Adrenal gland (tissue), 5 donors: ENCODE measurements at regions not wholly inside any gene's neighbourhood (a gene's known extent, or its start where the extent isn't known, plus 50 kb on each side); places are given as distances from the start of the nearest gene placed in this dataset.

Experiments used
- CTCF ChIP-seq, 6 experiments: fragments of 450-650 bp in 4 of 6; fragments of 200-600 bp in 2 of 6; sonication (generic) in 1 of 6; IDR thresholded peaks; 1 replicate in 5 of 6; 2 replicates in 1 of 6; pipeline versions ENCODE4 v1.5.1 to v1.8.0; 2016 to 2021; ENCODE audit warnings: antibody characterized with exemption in 6 of 6, mild to moderate bottlenecking in 2 of 6, moderate library complexity in 1 of 6
- POLR2A ChIP-seq, 2 donors: fragments of 450-650 bp; IDR thresholded peaks; one replicate each; pipeline ENCODE4 v1.6.1; 2017; ENCODE audit warnings: antibody characterized with exemption in 2 of 2, mild to moderate bottlenecking in 2 of 2, moderate library complexity in 1 of 2
- donor health status: DM: no; HTN: no; CAD: no.

DNA sequence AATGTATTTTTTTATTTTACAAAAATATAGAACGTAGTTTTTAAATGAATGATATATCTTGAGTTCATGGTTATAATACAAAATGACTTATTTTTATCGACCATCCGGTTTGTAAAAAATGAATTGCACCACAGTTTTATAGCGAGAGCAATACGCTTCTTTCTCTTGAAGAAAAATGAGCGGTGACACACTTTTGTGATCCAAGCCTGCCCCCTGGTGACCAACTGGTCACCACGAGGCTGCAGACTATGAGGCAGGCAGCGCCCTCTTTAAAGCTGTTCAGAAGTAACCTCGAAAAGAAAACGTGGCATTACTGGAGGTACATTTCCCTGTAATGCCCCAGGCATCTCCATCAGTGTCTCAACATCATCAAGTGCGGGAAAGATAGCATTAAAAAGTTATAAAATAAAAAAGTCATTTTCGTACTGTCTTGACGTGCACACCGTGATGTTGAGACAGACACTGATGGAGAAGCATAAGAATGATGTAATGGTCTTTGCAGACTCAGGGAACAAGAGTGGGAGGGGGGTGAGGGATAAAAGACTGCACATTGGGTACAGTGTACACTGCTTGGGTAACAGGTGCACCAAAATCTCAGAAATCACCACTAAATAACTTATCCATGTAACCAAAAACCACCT is 734.2 kb upstream of the ADAMTS5 start:
- TF ChIP-seq CTCF (IDR thresholded peaks at IDR 0.05) (peak; percentile 68 to 91 (median 80)), POLR2A (IDR thresholded peaks at IDR 0.05) (no peak)
